GM18498 (cell line): ENCODE measurements at regions not wholly inside any gene's neighbourhood (a gene's known extent, or its start where the extent isn't known, plus 50 kb on each side); places are given as distances from the start of the nearest gene placed in this dataset.
"Not testable (repeated sequence)": the region's sequence is repeated elsewhere in the genome, so short reads cannot be mapped to it uniquely, and the experiment has no call there.

Experiments
- ATAC-seq: cut with Tn5 transposase; IDR thresholded peaks from one replicate; pipeline ENCODE4 v1.9.1; 2021; ENCODE audit warnings: mild to moderate bottlenecking, moderate library complexity; ENCODE audit not compliant: unreplicated experiment

- ATAC-seq, result no peak
Observed at GRCh38 chr9:81455462-81456219, 233.7 kb downstream of the TLE1 start.

DNA sequence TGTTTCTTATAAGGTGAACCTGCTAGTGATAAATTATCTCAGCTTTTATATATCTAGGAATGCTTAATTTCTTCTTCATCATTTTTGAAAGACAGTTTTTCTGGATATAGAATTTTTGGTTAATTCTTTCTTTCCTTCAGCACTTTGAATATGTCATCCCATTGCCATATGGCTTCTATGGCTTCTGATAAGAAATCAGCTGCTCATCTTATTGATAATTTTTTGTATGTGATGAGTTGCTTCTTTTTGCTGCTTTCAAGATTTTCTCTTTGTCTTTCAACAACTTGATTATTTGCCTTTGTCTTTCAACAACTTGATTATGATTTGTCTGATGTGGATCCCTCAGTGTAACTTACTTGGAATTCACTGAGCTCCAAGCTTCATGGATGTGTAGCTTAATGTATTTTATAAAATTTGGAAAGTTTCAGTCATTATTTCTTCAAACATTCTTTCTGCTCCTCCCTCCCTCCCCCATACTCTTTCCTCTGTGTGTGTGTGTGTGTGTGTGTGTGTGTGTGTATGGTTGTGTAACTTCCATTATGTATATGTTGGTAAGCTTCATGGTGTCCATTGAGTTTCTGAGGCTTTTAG is 243.9 kb downstream of the TLE1 start:
- no peak for ATAC-seq

DNA sequence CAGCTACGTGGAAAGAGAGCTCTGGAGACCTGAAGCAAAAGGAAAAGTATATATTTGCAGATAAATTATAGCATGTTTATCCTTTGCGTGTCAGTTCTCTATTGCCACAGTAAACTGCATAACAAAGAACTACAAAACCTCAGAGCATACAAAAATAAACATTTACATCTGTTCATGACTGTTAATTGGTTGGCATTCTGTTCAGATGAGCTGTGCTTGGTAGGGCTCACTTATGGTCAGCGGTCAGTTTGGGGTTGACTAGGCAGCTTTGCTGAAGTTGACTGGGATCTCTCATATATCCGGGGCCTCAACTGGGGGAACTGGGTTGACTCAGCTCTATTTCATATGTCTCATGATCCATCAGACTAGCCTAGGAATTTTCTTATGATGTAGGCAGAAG is 257.7 kb downstream of the TLE1 start:
- ATAC-seq, result no peak

GRCh38 chr9:81430727-81431126 is 258.6 kb downstream of the TLE1 start:
- no peak for ATAC-seq

- no peak for ATAC-seq
Observed at GRCh38 chr9:81427870-81428269, 261.5 kb downstream of the TLE1 start.

- ATAC-seq, result no peak
Observed at GRCh38 chr9:81424431-81424830, 264.9 kb downstream of the TLE1 start.

DNA sequence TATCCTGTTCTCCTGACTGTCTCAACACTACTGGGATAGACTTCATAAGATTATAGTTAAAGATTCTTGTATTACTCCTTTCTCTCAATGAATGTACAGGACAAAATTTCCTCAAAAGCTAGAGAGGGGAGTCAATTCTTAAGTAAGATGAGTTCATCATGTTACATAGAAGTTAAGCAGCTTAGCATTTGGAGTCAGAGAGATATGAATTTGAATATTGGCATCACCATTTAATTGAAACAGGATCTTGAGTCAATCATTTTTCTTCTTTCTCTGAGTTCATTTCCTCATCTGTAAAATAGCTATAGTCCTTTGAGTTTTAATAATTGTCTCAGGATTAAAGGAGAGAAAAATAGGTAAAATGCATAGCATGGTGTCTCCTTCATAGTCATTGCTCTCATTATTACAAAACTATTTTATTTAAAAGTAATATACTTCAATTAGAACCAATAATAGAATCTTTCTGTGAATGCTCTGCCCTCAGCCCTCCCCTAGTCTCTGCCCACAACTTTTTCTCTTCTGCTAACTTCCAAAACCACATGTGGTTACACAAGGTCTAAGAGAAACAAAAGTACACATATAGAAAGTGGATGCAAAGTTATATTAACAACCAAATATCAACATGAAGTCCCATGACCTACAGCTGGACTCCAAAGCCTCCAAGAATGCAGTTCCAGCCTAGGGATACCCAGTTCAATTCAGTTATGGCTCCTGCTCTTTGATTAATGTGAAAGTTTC is 265.6 kb downstream of the TLE1 start:
- no peak for ATAC-seq

DNA sequence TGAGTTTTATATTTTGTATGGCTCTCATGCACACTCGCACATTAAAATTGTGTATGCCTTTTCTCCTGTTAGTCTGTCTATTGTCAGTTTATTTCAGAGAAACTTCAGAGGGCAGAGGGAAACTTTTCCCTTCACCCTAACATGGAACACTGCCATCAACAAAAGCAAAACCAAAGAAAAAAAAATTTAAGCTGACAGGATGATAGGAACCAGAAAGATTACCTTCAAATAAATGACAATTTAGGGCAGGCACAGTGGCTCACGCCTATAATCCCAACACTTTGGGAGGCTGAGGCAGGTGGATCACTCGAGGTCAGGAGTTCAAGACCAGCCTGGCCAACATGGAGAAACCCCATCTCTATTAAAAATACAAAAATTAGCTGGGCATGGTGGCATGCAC is 268.3 kb downstream of the TLE1 start:
- ATAC-seq, result not testable (repeated sequence)

DNA sequence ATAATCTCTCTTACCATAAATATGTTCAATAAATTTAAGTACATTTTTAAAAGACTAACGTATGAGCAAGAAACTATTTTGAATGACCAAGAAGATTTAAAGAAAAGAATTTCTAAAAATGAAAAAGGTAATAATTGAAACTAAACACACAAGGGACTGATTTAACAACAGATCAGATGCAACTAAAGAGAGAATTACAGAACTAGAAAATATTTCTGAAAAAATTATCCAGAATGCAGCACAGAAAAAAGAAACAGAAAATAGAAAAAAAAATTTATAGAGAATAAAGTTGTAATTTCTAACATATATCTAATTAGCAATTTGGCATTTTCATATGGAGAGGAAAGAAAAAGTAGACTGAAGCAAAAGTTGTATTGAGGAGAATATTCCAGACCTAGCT is 269.3 kb downstream of the TLE1 start:
- no peak for ATAC-seq

DNA sequence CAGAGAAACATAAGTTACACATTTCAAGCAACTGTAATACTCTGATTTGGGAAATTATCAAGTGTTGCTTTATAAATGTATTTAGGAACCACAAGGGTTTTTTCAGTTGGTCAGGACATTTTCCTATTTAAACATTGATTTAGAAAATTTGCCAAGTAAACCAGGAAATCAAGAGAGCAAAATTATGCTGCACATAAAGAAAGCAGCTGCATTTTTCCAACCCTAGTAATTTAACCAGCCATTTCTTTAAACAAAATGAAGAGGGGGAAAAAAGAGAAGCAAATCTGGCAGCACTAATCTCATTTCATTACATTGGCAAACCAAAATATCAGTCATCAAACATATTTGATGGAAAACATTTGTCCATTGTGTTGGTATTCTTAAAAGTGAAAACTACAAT is 271.4 kb downstream of the TLE1 start:
- no peak for ATAC-seq

DNA sequence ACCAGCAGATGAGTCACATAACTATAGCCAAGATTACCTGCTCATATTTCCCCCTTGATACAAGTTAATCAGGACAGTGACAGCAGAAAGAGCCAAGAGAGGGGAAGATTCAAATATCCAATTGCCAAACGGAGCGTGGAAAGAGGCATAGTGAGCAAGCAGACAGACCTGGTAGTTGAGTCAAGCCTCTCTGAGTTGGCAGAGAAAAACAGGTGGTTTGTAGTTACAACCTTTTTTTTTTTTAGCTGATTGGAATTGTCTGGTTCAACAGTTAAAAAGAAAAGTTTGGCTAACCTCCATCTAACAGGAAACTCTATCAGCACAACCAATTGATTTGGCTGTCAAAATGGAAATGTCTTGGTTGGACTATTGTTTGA is 272.1 kb downstream of the TLE1 start:
- ATAC-seq, result no peak

DNA sequence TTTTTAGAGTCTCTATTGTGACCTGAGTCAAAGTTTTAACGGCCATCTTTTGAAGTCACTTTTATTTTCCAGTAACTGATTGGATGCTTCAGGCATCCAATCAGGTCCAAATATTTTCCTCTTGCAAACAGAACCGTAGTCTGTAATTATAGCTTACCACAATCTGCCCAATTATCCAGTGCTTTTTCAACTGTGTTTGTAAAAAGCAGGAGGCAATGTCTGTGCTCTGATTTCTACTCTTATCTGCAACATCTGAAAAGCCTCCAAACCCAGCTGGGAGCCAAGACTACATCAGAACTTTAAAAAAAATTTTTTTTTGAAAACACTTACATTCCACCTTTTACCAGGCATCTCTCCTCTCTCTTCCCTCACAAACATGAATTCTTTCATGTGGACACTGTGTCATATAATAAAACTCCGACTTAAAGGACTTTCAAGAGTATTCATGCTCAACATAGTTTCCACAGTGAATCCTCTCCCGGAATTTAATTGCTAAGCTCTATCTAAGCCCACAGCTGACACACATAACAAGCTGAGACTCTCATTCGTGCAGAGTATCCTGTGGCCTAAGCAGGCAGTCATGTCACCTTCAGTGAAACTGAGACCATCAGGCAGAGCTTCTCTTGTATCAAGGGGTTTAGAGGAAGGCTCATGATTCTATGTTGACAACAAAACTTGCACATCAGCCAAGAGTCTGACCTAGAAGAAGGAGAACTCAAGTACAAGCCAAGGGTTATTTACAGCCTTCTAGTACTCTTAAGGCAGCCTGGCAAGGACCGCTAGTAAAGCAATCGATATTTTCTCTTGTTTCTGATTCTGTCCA is 272.7 kb downstream of the TLE1 start:
- ATAC-seq, result no peak

DNA sequence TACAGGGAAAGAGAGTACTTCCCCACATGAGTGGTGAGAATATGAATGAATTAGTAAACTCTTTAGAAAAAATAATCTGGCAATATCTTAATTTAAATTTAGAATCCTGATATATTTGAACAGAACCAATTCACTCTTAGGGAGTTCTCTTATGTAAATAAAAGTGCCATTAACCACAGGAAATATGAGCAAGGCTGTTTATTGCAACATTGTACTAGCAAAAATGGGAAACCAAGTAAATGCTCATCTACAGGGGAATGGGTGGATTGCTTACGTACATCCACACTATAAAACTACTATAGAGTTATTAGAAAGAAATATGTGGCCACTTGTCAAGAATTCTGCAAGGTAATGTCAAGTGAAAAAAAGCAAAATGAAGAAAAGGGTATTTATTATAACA is 274.5 kb downstream of the TLE1 start:
- no peak for ATAC-seq

GRCh38 chr9:81411961-81412360 is 277.4 kb downstream of the TLE1 start:
- no peak for ATAC-seq

DNA sequence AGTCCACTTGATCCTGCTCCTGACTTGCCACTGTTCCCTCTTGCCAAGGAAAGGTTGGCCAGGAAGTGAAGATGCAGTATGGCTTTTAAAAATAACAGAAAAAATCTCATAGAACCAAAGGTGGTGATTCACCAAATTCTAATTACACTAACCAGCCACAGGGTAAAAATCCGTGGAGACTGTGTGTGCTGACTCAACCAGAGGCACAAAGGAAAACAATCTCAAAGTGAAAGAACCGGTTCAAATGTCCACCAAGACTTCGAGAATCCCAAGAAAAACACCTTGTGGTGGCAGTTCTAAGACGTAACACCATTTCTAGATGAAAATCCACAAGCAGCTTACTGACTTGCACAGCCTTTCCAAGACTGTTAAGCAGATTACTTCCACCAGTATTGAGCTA is 279.1 kb downstream of the TLE1 start:
- no peak for ATAC-seq

GRCh38 chr9:81408951-81409350 is 280.4 kb downstream of the TLE1 start:
- no peak for ATAC-seq

- ATAC-seq, result no peak
Observed at GRCh38 chr9:81404931-81405598, 284.3 kb downstream of the TLE1 start.

DNA sequence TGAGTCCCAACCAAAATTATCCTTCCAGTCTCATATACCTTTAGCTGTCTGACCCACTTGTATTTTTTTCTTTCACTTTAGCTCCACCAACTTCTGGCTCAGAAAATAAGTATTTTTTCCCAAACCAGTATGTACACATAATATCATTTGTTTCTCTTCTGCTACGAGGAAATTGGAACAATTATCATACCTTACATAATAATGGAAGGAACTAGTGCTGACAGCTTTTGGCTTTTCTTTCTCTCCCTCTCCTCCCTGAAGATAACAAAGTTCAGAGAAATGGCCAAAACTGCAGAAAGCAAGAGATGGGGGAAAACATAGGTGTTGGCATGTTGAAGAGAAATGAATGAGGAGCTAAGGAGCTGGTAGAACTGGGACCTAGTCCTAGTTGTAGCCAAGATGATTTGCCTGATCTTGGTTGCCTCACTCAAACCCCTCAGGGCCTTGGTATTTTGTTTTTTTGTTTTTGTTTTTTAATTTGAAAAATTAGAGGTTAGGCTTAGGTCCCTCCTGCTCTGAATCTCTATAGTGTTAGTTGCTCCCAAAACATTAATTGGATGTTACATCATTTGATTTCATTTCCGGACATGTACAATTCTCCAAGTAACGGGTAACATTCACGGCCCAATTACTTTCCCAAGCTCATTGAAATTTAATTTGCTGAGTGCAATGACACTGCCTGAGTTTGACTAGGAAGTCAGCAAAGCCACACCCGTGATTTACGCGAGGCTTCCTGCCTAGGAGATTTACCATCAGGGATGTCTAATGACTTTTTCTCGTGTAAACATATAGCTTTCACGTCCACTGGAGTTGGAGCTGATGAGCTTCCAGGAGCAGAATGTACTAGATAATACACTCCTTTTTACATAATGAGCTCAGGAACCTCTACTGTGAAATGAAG is 291.6 kb downstream of the TLE1 start:
- no peak for ATAC-seq

DNA sequence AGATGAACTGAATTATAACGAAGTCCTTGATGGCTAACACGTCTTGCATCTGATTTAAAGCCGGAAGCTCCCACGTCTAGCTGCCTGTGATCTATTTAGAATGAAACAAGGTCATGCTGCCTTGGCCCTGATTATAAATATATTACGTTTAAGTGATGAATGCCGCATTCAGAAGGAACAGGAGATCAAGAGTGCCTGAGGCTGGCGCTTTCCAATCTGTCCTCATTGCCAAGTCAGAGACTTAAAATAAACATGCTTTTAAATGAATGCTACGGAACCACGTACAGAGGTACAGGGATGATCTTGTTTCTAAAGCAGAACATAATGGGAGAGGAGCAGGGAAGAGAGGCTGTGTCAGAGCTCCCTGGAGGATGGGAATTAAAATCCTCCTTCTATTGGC is 292.8 kb downstream of the TLE1 start:
- ATAC-seq, result no peak

- no peak for ATAC-seq
Observed at GRCh38 chr9:81395676-81396054, 293.7 kb downstream of the TLE1 start.
